ENCODE measurements at regions not wholly inside any gene's neighbourhood (a gene's known extent, or its start where the extent isn't known, plus 50 kb on each side); places are given as distances from the start of the nearest gene placed in this dataset.

GRCh38 chr16:80033783-80034468 lies 433.4 kb upstream of the MAF start:
- no peak overlapping the region for H3K9ac ChIP-seq (ENCODE audit: low read length)
- H3K4me1 ChIP-seq (ENCODE audit: control insufficient read depth, insufficient read depth, low read length) = no peaks in the 10 kb centered on the region
- H3K4me3 ChIP-seq (ENCODE audit: low read length) = no peak overlapping the region
- peaks cover 3% of the 10 kb centered on the region for H3K27me3 ChIP-seq (ENCODE audit: control insufficient read depth, insufficient read depth, low read length)
- no peaks in the 10 kb centered on the region for H3K9me3 ChIP-seq (ENCODE audit: control insufficient read depth, low read length)
- H3K36me3 ChIP-seq (ENCODE audit: control insufficient read depth, insufficient read depth, low read length) = no peaks in the 10 kb centered on the region

- H3K9me3 ChIP-seq (ENCODE audit: control insufficient read depth, low read length) = no peaks in the 10 kb centered on the region
- H3K9ac ChIP-seq (ENCODE audit: low read length) = no peak overlapping the region
- no peaks in the 10 kb centered on the region for H3K4me1 ChIP-seq (ENCODE audit: control insufficient read depth, insufficient read depth, low read length)
- H3K36me3 ChIP-seq (ENCODE audit: control insufficient read depth, insufficient read depth, low read length) = no peaks in the 10 kb centered on the region
- no peak overlapping the region for H3K4me3 ChIP-seq (ENCODE audit: low read length)
- H3K27me3 ChIP-seq (ENCODE audit: control insufficient read depth, insufficient read depth, low read length) = peaks cover 3% of the 10 kb centered on the region
These were observed 429.4 kb upstream of the MAF start for GRCh38 chr16:80029761-80030481.

- Histone ChIP-seq H3K9ac (ENCODE audit: low read length) (no peak overlapping the region), H3K4me1 (ENCODE audit: control insufficient read depth, insufficient read depth, low read length) (no peaks in the 10 kb centered on the region), H3K27me3 (ENCODE audit: control insufficient read depth, insufficient read depth, low read length) (peaks cover 3% of the 10 kb centered on the region), H3K36me3 (ENCODE audit: control insufficient read depth, insufficient read depth, low read length) (no peaks in the 10 kb centered on the region), H3K4me3 (ENCODE audit: low read length) (no peak overlapping the region), H3K9me3 (ENCODE audit: control insufficient read depth, low read length) (no peaks in the 10 kb centered on the region)
These were observed 428.8 kb upstream of the MAF start for GRCh38 chr16:80029381-80029630.

- Histone ChIP-seq H3K36me3 (ENCODE audit: control insufficient read depth, insufficient read depth, low read length) (no peaks in the 10 kb centered on the region), H3K4me1 (ENCODE audit: control insufficient read depth, insufficient read depth, low read length) (no peaks in the 10 kb centered on the region), H3K9ac (ENCODE audit: low read length) (no peak overlapping the region), H3K9me3 (ENCODE audit: control insufficient read depth, low read length) (no peaks in the 10 kb centered on the region), H3K27me3 (ENCODE audit: control insufficient read depth, insufficient read depth, low read length) (peaks cover 3% of the 10 kb centered on the region), H3K4me3 (ENCODE audit: low read length) (no peak overlapping the region)
These were observed 428.2 kb upstream of the MAF start for GRCh38 chr16:80028581-80029380.

- H3K27me3 ChIP-seq (ENCODE audit: control insufficient read depth, insufficient read depth, low read length) = peaks cover 3% of the 10 kb centered on the region
- H3K4me3 ChIP-seq (ENCODE audit: low read length) = no peak overlapping the region
- H3K9me3 ChIP-seq (ENCODE audit: control insufficient read depth, low read length) = no peaks in the 10 kb centered on the region
- H3K36me3 ChIP-seq (ENCODE audit: control insufficient read depth, insufficient read depth, low read length) = no peaks in the 10 kb centered on the region
- H3K4me1 ChIP-seq (ENCODE audit: control insufficient read depth, insufficient read depth, low read length) = no peaks in the 10 kb centered on the region
- no peak overlapping the region for H3K9ac ChIP-seq (ENCODE audit: low read length)
These were observed 426.7 kb upstream of the MAF start for GRCh38 chr16:80027007-80027965.

DNA sequence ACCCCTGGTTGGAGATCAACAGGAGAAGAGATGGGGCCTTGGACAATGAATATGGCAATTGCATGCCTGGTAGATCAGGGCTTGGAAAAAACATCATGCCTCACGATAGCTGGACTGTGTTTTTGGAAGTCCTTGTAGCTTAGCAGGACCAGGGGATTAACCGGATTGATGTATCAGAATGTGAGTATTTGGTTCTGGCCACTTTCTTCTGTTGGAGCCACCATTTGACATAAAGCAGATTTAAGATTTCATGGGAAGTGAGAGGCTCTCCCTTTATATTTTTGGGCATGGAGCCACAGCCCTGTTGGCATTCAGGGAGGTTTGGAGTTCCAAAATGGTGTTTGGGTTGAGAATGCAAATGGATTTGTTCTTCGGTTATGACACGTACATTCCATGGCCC lies 424.7 kb upstream of the MAF start:
- Histone ChIP-seq H3K4me3 (ENCODE audit: low read length) (no peak overlapping the region), H3K9me3 (ENCODE audit: control insufficient read depth, low read length) (no peaks in the 10 kb centered on the region), H3K4me1 (ENCODE audit: control insufficient read depth, insufficient read depth, low read length) (no peaks in the 10 kb centered on the region), H3K27me3 (ENCODE audit: control insufficient read depth, insufficient read depth, low read length) (peaks cover 4% of the 10 kb centered on the region), H3K9ac (ENCODE audit: low read length) (no peak overlapping the region), H3K36me3 (ENCODE audit: control insufficient read depth, insufficient read depth, low read length) (no peaks in the 10 kb centered on the region)

- H3K27me3 ChIP-seq (ENCODE audit: control insufficient read depth, insufficient read depth, low read length) = peaks cover 4% of the 10 kb centered on the region
- no peaks in the 10 kb centered on the region for H3K9me3 ChIP-seq (ENCODE audit: control insufficient read depth, low read length)
- H3K9ac ChIP-seq (ENCODE audit: low read length) = no peak overlapping the region
- no peaks in the 10 kb centered on the region for H3K4me1 ChIP-seq (ENCODE audit: control insufficient read depth, insufficient read depth, low read length)
- no peaks in the 10 kb centered on the region for H3K36me3 ChIP-seq (ENCODE audit: control insufficient read depth, insufficient read depth, low read length)
- no peak overlapping the region for H3K4me3 ChIP-seq (ENCODE audit: low read length)
These were observed 423.9 kb upstream of the MAF start for GRCh38 chr16:80024443-80024842.

DNA sequence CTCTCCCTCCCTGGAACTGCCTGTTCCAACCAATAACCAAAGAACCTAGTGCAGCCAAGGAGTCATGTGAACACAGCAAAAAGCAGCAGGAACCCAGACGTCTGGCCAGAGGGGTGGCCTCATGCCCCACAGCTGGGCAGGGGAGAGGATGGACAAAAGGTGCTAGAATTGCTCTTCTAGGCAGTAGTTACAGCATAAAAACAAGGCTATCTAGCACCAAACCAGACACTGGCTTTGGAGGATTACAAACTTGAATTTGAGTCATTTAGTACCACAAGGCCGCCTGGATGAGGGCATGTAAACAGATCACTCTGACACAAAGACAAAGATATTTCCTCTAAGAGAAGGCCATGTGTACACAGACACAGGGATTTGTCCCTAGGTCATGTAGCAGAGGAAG lies 423.3 kb upstream of the MAF start:
- H3K9me3 ChIP-seq (ENCODE audit: control insufficient read depth, low read length) = no peaks in the 10 kb centered on the region
- H3K9ac ChIP-seq (ENCODE audit: low read length) = no peak overlapping the region
- no peaks in the 10 kb centered on the region for H3K36me3 ChIP-seq (ENCODE audit: control insufficient read depth, insufficient read depth, low read length)
- no peak overlapping the region for H3K4me3 ChIP-seq (ENCODE audit: low read length)
- no peaks in the 10 kb centered on the region for H3K4me1 ChIP-seq (ENCODE audit: control insufficient read depth, insufficient read depth, low read length)
- H3K27me3 ChIP-seq (ENCODE audit: control insufficient read depth, insufficient read depth, low read length) = peaks cover 4% of the 10 kb centered on the region

DNA sequence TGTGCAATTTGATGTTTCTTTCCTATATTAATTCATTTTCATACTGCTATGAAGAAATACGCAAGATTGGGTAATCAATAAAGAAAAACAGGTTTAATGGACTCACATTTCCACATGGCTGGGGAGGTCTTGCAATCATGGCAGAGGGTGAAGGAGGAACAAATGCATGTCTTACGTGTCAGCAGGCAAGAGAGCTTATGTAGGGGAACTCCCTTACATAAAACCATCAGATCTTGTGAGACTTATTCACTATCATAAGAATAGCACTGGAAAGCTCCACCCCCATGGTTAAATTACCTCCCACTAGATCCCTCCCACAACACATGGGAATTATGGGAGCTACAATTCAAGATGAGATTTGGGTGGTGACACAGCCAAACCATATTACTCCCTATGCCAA lies 418.9 kb upstream of the MAF start:
- H3K4me1 ChIP-seq (ENCODE audit: control insufficient read depth, insufficient read depth, low read length) = no peaks in the 10 kb centered on the region
- H3K27me3 ChIP-seq (ENCODE audit: control insufficient read depth, insufficient read depth, low read length) = peaks cover 4% of the 10 kb centered on the region
- H3K36me3 ChIP-seq (ENCODE audit: control insufficient read depth, insufficient read depth, low read length) = no peaks in the 10 kb centered on the region
- H3K9me3 ChIP-seq (ENCODE audit: control insufficient read depth, low read length) = no peaks in the 10 kb centered on the region
- H3K4me3 ChIP-seq (ENCODE audit: low read length) = no peak overlapping the region
- no peak overlapping the region for H3K9ac ChIP-seq (ENCODE audit: low read length)

GRCh38 chr16:80018466-80018865 lies 417.9 kb upstream of the MAF start:
- peaks cover 4% of the 10 kb centered on the region for H3K27me3 ChIP-seq (ENCODE audit: control insufficient read depth, insufficient read depth, low read length)
- H3K36me3 ChIP-seq (ENCODE audit: control insufficient read depth, insufficient read depth, low read length) = no peaks in the 10 kb centered on the region
- H3K4me3 ChIP-seq (ENCODE audit: low read length) = no peak overlapping the region

DNA sequence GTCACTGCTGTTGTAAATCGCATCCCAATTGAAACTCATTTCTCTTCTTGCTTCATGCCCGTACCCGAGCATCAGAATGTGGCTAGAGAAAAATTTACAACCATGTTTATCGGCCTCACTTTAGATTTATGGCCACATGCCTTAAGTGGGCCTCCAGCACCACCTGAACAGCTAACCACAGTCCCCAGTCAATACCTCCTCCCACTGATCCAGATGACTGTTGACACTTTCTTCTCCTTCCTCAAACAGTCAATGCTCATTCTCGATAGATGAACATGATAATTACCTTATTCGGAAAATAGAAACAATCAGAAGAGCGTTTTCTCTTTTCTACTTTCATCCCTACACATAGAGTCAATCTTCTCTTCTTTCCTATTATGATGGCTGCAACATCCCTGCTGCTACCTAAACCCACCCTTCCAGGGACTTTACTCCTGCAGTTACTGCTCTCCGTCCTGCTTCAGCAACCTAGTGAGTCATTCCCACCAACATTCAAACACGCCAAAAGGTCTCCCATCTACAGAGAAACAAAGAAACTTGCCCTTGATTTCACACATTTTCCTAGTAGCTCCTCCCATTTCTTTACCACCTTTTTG lies 416.3 kb upstream of the MAF start:
- no peak overlapping the region for H3K9ac ChIP-seq (ENCODE audit: low read length)
- H3K4me3 ChIP-seq (ENCODE audit: low read length) = no peak overlapping the region
- H3K27me3 ChIP-seq (ENCODE audit: control insufficient read depth, insufficient read depth, low read length) = peaks cover 4% of the 10 kb centered on the region
- H3K4me1 ChIP-seq (ENCODE audit: control insufficient read depth, insufficient read depth, low read length) = no peaks in the 10 kb centered on the region
- no peaks in the 10 kb centered on the region for H3K36me3 ChIP-seq (ENCODE audit: control insufficient read depth, insufficient read depth, low read length)
- no peaks in the 10 kb centered on the region for H3K9me3 ChIP-seq (ENCODE audit: control insufficient read depth, low read length)

More at GRCh38 chr16:80018466-80018865, 417.9 kb upstream of the MAF start:
- H3K9ac ChIP-seq (ENCODE audit: low read length) = no peak overlapping the region
- H3K9me3 ChIP-seq (ENCODE audit: control insufficient read depth, low read length) = no peaks in the 10 kb centered on the region
- no peaks in the 10 kb centered on the region for H3K4me1 ChIP-seq (ENCODE audit: control insufficient read depth, insufficient read depth, low read length)

Measured in mucosa of stomach (tissue), 1 donor.